OCI-LY7 (cell line): ENCODE measurements at regions not wholly inside any gene's neighbourhood (a gene's known extent, or its start where the extent isn't known, plus 50 kb on each side); places are given as distances from the start of the nearest gene placed in this dataset.

ENCODE experiments used
- BruUV-seq: library from RNA; stranded (reverse); fragments of 400-500 nt; replicated peaks from 2 replicates; lab custom pipeline; 2021; lab: Mats Ljungman, UMichigan
- CTCF ChIA-PET: fragments of 300-600 bp; sonication (Branson Sonifier 250); formaldehyde crosslinking; loops from one replicate; lab custom pipeline; 2022; ENCODE audit warnings: antibody characterized with exemption; ENCODE audit not compliant: unreplicated experiment; lab: Charles Lee
- POLR2A ChIA-PET: fragments of 300-600 bp; sonication (Branson Sonifier 250); formaldehyde crosslinking; loops from one replicate; lab custom pipeline; 2022; ENCODE audit warnings: antibody characterized with exemption; lab: Charles Lee
- DNase-seq: peaks from one replicate; pipeline ENCODE4 v3.0.0-alpha.2; 2015; ENCODE audit warnings: low spot score
- H2AFZ ChIP-seq: fragments of 200-600 bp; sonication (generic), shearing (Covaris generic); 2 replicates; pipeline ENCODE4 v1.6.1; 2014; ENCODE audit warnings: mild to moderate bottlenecking, antibody characterized with exemption, low read length, moderate library complexity
- H3K27ac ChIP-seq: fragments of 200-600 bp; sonication (generic); 2 replicates; pipeline ENCODE4 v1.5.1; 2014; ENCODE audit warnings: mixed run types, low read depth, mild to moderate bottlenecking, moderate library complexity, low read length, inconsistent platforms; ENCODE audit not compliant: poor library complexity, severe bottlenecking
- H3K36me3 ChIP-seq: fragments of 200-600 bp; sonication (generic); 2 replicates; pipeline ENCODE4 v1.6.1; 2014; ENCODE audit warnings: mild to moderate bottlenecking, antibody characterized with exemption, low read length, moderate library complexity, mixed read lengths; ENCODE audit not compliant: insufficient read depth
- H3K4me1 ChIP-seq: fragments of 200-600 bp; sonication (generic); 2 replicates; pipeline ENCODE4 v1.5.1; 2014; ENCODE audit warnings: mild to moderate bottlenecking, low read length; ENCODE audit not compliant: insufficient read depth, poor library complexity, severe bottlenecking
- H3K4me2 ChIP-seq: fragments of 200-600 bp; sonication (generic); 2 replicates; pipeline ENCODE4 v1.6.1; 2014; ENCODE audit warnings: mild to moderate bottlenecking, low read length
- H3K4me3 ChIP-seq: fragments of 200-600 bp; sonication (generic); 2 replicates; pipeline ENCODE4 v1.5.1; 2014; ENCODE audit warnings: mild to moderate bottlenecking, low read depth, low read length; ENCODE audit not compliant: poor library complexity, severe bottlenecking
- H3K79me2 ChIP-seq: fragments of 200-600 bp; sonication (generic); 2 replicates; pipeline ENCODE4 v1.6.1; 2016; ENCODE audit warnings: low read depth, mild to moderate bottlenecking, low read length, moderate library complexity, mixed read lengths; ENCODE audit not compliant: insufficient read depth
- H3K9me2 ChIP-seq: fragments of 200-600 bp; sonication (generic); 2 replicates; pipeline ENCODE4 v1.6.1; 2016; ENCODE audit warnings: mild to moderate bottlenecking, low read length, mixed read lengths; ENCODE audit not compliant: insufficient read depth
- H3K9me3 ChIP-seq: fragments of 200-600 bp; sonication (generic); 2 replicates; pipeline ENCODE4 v1.6.1; 2014; ENCODE audit warnings: mild to moderate bottlenecking, mixed run types, low read length, mixed read lengths
- H4K20me1 ChIP-seq: fragments of 200-600 bp; sonication (generic); 2 replicates; pipeline ENCODE4 v1.6.1; 2014; ENCODE audit warnings: mild to moderate bottlenecking, antibody characterized with exemption, low read length, moderate library complexity, mixed read lengths; ENCODE audit not compliant: insufficient read depth
- EZH2phosphoT487 ChIP-seq: fragments of 200-600 bp; sonication (generic); IDR thresholded peaks from 2 replicates; pipeline ENCODE4 v1.6.1; 2018; ENCODE audit warnings: low read depth, borderline replicate concordance, mild to moderate bottlenecking, mixed run types, antibody characterized with exemption, low read length, moderate library complexity, mixed read lengths
- intact Hi-C: fragments of 100-400 bp; cut with micrococcal nuclease; formaldehyde crosslinking; loops from one replicate; pipeline ENCODE4 v1.10.0; 2022; ENCODE audit not compliant: unreplicated experiment
- TF ChIP-seq, protein P1 (sequence below): fragments of 200-600 bp; sonication (generic); conservative IDR thresholded peaks from 2 replicates; pipeline ENCODE4 v1.5.1; 2014; ENCODE audit warnings: mild to moderate bottlenecking, antibody characterized with exemption, low read length, moderate library complexity, mixed read lengths

DNA sequence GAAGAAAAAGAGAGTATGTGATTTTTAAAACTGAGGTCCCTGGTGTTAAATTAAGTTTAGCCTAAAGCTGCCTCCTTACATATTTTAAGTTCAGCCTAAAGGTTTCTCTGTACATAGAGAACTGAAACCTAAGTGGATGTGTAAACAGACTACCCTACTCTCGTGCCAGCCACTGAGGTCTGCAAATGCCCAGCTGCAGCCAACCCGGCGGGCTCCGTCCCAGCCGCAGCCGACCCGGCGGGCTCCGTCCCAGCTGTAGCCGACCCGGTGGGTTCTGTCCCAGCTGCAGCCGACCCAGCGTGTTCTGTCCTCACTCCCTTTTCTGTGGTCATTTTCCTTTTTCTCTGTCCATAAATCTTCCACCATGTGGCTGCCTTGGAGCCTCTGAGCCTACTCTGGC lies 97.2 kb upstream of the SFSWAP start:
- no peak overlapping the region for H3K4me2 ChIP-seq
- BruUV-seq: no TSS peak
- no peak for TF ChIP-seq EZH2phosphoT487
- TF ChIP-seq, protein P1, sequence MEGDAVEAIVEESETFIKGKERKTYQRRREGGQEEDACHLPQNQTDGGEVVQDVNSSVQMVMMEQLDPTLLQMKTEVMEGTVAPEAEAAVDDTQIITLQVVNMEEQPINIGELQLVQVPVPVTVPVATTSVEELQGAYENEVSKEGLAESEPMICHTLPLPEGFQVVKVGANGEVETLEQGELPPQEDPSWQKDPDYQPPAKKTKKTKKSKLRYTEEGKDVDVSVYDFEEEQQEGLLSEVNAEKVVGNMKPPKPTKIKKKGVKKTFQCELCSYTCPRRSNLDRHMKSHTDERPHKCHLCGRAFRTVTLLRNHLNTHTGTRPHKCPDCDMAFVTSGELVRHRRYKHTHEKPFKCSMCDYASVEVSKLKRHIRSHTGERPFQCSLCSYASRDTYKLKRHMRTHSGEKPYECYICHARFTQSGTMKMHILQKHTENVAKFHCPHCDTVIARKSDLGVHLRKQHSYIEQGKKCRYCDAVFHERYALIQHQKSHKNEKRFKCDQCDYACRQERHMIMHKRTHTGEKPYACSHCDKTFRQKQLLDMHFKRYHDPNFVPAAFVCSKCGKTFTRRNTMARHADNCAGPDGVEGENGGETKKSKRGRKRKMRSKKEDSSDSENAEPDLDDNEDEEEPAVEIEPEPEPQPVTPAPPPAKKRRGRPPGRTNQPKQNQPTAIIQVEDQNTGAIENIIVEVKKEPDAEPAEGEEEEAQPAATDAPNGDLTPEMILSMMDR: no peak

DNA sequence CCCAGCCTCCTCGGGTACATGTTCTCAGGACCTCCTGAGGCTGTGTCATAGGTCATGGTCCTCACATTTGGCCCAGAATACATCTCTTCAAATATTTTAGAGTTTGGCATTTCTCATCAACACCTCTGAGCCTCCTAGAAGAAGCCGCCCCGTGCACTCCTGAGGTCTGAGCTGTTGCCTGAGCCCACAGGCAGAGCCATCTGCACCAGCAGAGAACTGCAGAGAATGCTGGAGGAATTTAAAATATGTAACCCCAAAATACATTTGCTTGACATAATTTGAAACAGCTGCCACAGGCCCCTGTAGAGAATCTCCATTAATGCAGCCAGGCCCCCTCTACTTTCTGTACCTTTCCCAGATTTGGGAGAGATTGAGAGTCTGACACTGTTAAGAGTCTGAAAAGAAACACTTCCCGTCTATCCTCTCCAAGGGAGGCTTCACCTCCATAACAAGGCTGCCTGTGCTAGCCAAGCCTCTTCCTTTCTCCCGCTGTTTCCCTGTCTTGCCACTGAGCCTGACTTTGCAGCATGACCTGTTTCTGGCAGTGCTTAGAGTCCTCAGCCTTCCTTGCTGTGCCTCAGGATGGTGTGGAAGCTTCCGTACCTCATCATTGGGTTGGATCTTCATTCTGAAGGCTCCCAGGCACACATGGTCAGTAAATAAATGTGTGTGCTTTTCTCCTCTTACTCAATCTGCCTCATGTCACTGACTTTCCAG lies 95.4 kb upstream of the SFSWAP start:
- CTCF ChIA-PET: no interaction called here
- no peaks in the 10 kb centered on the region for H3K79me2 ChIP-seq
- DNase-seq: no peak
- no peaks in the 10 kb centered on the region for H3K9me3 ChIP-seq
- H3K4me2 ChIP-seq: no peak overlapping the region
- no TSS peak for BruUV-seq
- no peak overlapping the region for H2AFZ ChIP-seq
- no peaks in the 10 kb centered on the region for H3K9me2 ChIP-seq
- no peaks in the 10 kb centered on the region for H4K20me1 ChIP-seq
- no peak overlapping the region for H3K4me3 ChIP-seq
- no peak overlapping the region for H3K27ac ChIP-seq
- intact Hi-C loops: no loop called here
- H3K4me1 ChIP-seq: no peaks in the 10 kb centered on the region
- POLR2A ChIA-PET: no interaction called here
- no peaks in the 10 kb centered on the region for H3K36me3 ChIP-seq
- TF ChIP-seq, protein P1: no peak
- no peak for TF ChIP-seq EZH2phosphoT487

More for the DNA sequence above, 97.2 kb upstream of the SFSWAP start:
- no peak for DNase-seq
- Histone ChIP-seq H3K27ac (no peak overlapping the region), H4K20me1 (no peaks in the 10 kb centered on the region), H3K9me3 (no peaks in the 10 kb centered on the region), H2AFZ (no peak overlapping the region), H3K36me3 (no peaks in the 10 kb centered on the region), H3K9me2 (no peaks in the 10 kb centered on the region), H3K79me2 (no peaks in the 10 kb centered on the region), H3K4me1 (no peaks in the 10 kb centered on the region), H3K4me3 (no peak overlapping the region)
- CTCF ChIA-PET: no interaction called here
- intact Hi-C loops: no loop called here
- POLR2A ChIA-PET: no interaction called here

DNA sequence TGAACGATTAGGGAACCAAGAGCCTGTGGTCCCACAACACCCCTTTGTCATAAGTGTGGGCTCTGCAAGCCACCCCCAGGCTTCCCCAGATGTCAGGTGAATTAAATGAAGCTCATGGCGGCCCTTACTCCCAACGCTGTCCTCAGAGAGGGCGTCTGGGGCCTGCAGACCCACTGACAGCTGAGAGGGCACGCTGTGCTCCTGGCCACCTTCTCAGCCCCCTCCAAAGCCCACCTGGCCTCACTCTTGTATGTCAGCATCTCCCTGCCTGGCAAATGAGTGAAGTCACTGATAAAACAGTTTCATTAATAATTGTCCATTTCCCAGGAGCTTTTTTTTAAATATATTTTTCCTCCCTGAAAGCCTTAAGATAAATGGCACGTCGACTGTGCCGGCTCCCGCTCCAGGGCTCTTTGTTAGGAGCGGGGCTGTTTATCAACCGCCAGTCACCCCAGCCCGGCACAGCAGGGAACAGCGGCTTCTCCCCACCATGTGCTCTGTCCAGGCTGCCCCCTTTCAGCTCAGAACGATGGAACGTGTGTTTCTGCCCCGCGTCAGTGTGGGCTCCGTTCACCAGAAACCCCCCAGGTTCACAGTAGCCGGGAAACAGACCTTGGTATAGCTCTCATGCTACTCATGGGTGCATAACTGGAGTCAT lies 94.7 kb upstream of the SFSWAP start:
- no peaks in the 10 kb centered on the region for H3K9me2 ChIP-seq
- TF ChIP-seq EZH2phosphoT487: no peak
- TF ChIP-seq, protein P1: no peak
- no peaks in the 10 kb centered on the region for H3K4me1 ChIP-seq
- DNase-seq: no peak
- CTCF ChIA-PET: no interaction called here
- H3K79me2 ChIP-seq: no peaks in the 10 kb centered on the region
- no peak overlapping the region for H3K27ac ChIP-seq
- no peak overlapping the region for H2AFZ ChIP-seq
- H3K36me3 ChIP-seq: no peaks in the 10 kb centered on the region
- BruUV-seq: no TSS peak
- no peak overlapping the region for H3K4me2 ChIP-seq
- intact Hi-C loops: no loop called here
- no peaks in the 10 kb centered on the region for H3K9me3 ChIP-seq
- POLR2A ChIA-PET: no interaction called here
- H4K20me1 ChIP-seq: no peaks in the 10 kb centered on the region
- no peak overlapping the region for H3K4me3 ChIP-seq
